OCI-LY1 (cell line): ENCODE measurements at regions not wholly inside any gene's neighbourhood (a gene's known extent, or its start where the extent isn't known, plus 50 kb on each side); places are given as distances from the start of the nearest gene placed in this dataset.

Experiments used
- H2AFZ ChIP-seq: fragments of 200-600 bp; sonication (generic), shearing (Covaris generic); 2 replicates; pipeline ENCODE4 v1.6.0; 2014; ENCODE audit warnings: antibody characterized with exemption, mild to moderate bottlenecking, low read length
- H3F3A ChIP-seq: fragments of 200-600 bp; sonication (generic), shearing (Covaris generic); 2 replicates; pipeline ENCODE4 v1.6.0; 2014; ENCODE audit warnings: mild to moderate bottlenecking, antibody characterized with exemption, low read length, moderate library complexity; ENCODE audit not compliant: insufficient read depth
- H3K27ac ChIP-seq: fragments of 200-600 bp; sonication (generic); 2 replicates; pipeline ENCODE4 v1.5.1; 2014; ENCODE audit warnings: low read length, mixed run types, mild to moderate bottlenecking, low read depth; ENCODE audit not compliant: poor library complexity, severe bottlenecking
- H3K27me3 ChIP-seq: fragments of 200-600 bp; sonication (generic); 2 replicates; pipeline ENCODE4 v1.6.0; 2014; ENCODE audit warnings: antibody characterized with exemption, mild to moderate bottlenecking, low read length, moderate library complexity; ENCODE audit not compliant: insufficient read depth
- H3K36me3 ChIP-seq: fragments of 200-600 bp; sonication (generic); 2 replicates; pipeline ENCODE4 v1.6.1; 2014; ENCODE audit warnings: mild to moderate bottlenecking, antibody characterized with exemption, low read length, moderate library complexity, mixed read lengths; ENCODE audit not compliant: insufficient read depth
- H3K4me1 ChIP-seq: fragments of 200-600 bp; sonication (generic); 2 replicates; pipeline ENCODE4 v1.5.1; 2014; ENCODE audit warnings: mild to moderate bottlenecking, low read length, moderate library complexity; ENCODE audit not compliant: insufficient read depth, severe bottlenecking
- H3K4me2 ChIP-seq: fragments of 200-600 bp; sonication (generic), shearing (Covaris generic); 2 replicates; pipeline ENCODE4 v1.6.1; 2014; ENCODE audit warnings: low read length
- H3K4me3 ChIP-seq: fragments of 200-600 bp; sonication (generic); 2 replicates; pipeline ENCODE4 v1.5.1; 2014; ENCODE audit warnings: low read length, low read depth, mild to moderate bottlenecking, mixed read lengths; ENCODE audit not compliant: poor library complexity, severe bottlenecking
- H3K79me2 ChIP-seq: fragments of 200-600 bp; shearing (Covaris generic); 2 replicates; pipeline ENCODE4 v1.6.1; 2016; ENCODE audit warnings: mixed run types, low read length, mixed read lengths; ENCODE audit not compliant: insufficient read depth
- H3K9ac ChIP-seq: fragments of 200-600 bp; sonication (generic), shearing (Covaris generic); 2 replicates; pipeline ENCODE4 v1.6.1; 2014; ENCODE audit warnings: mild to moderate bottlenecking, low read length, mixed read lengths
- H3K9me2 ChIP-seq: fragments of 200-600 bp; sonication (generic), shearing (Covaris generic); 2 replicates; pipeline ENCODE4 v1.6.1; 2014; ENCODE audit warnings: low read depth, mild to moderate bottlenecking, low read length, mixed read lengths
- H3K9me3 ChIP-seq: fragments of 200-600 bp; shearing (Covaris generic); 2 replicates; pipeline ENCODE4 v1.6.1; 2014; ENCODE audit warnings: low read length, mixed read lengths
- H4K20me1 ChIP-seq: fragments of 200-600 bp; sonication (generic), shearing (Covaris generic); 2 replicates; pipeline ENCODE4 v1.6.0; 2016; ENCODE audit warnings: mild to moderate bottlenecking, low read length; ENCODE audit not compliant: insufficient read depth
- EZH2 ChIP-seq: fragments of 200-600 bp; sonication (generic), shearing (Covaris generic); IDR thresholded peaks from 2 replicates; pipeline ENCODE4 v1.8.0; 2017; ENCODE audit warnings: borderline replicate concordance, mixed run types, mild to moderate bottlenecking, antibody characterized with exemption, low read length, moderate library complexity, mixed read lengths
- TF ChIP-seq, protein P1 (sequence below): fragments of 200-600 bp; sonication (generic), shearing (Covaris generic); IDR thresholded peaks from 2 replicates; pipeline ENCODE4 v1.5.1; 2017; ENCODE audit warnings: mild to moderate bottlenecking, antibody characterized with exemption, low read length, moderate library complexity, mixed read lengths

DNA sequence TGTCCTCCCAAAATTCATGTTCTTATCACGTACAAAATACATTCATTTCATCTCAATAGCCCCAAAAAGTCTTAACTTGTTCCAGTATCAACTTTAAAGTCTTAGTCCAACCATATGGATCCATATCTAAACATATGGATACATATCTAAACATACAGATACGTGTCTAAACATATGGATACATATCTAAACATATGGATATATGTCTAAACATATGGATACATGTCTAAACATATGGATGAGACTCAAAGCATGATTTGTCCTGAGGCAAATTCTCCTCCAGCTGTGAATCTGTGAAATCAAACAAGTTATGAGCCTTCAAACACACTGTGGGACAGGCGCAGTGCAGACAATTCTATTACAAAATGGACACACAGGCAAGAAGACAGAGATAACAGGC lies 709.0 kb downstream of the TBC1D22A start:
- H3K9me3 ChIP-seq: no peaks in the 10 kb centered on the region
- no peak overlapping the region for H3K4me2 ChIP-seq
- H3K27ac ChIP-seq: no peak overlapping the region
- no peaks in the 10 kb centered on the region for H3K9me2 ChIP-seq
- no peaks in the 10 kb centered on the region; the same call in 1 of the 2 replicates for H3K27me3 ChIP-seq
- H3F3A ChIP-seq: no peaks in the 10 kb centered on the region
- H3K4me1 ChIP-seq: no peaks in the 10 kb centered on the region
- no peaks in the 10 kb centered on the region for H3K79me2 ChIP-seq
- H3K4me3 ChIP-seq: no peak overlapping the region
- no peaks in the 10 kb centered on the region for H3K36me3 ChIP-seq
- no peak overlapping the region for H2AFZ ChIP-seq
- no peaks in the 10 kb centered on the region for H4K20me1 ChIP-seq
- H3K9ac ChIP-seq: no peak overlapping the region
- TF ChIP-seq, protein P1, sequence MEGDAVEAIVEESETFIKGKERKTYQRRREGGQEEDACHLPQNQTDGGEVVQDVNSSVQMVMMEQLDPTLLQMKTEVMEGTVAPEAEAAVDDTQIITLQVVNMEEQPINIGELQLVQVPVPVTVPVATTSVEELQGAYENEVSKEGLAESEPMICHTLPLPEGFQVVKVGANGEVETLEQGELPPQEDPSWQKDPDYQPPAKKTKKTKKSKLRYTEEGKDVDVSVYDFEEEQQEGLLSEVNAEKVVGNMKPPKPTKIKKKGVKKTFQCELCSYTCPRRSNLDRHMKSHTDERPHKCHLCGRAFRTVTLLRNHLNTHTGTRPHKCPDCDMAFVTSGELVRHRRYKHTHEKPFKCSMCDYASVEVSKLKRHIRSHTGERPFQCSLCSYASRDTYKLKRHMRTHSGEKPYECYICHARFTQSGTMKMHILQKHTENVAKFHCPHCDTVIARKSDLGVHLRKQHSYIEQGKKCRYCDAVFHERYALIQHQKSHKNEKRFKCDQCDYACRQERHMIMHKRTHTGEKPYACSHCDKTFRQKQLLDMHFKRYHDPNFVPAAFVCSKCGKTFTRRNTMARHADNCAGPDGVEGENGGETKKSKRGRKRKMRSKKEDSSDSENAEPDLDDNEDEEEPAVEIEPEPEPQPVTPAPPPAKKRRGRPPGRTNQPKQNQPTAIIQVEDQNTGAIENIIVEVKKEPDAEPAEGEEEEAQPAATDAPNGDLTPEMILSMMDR: no peak
- TF ChIP-seq EZH2: no peak

DNA sequence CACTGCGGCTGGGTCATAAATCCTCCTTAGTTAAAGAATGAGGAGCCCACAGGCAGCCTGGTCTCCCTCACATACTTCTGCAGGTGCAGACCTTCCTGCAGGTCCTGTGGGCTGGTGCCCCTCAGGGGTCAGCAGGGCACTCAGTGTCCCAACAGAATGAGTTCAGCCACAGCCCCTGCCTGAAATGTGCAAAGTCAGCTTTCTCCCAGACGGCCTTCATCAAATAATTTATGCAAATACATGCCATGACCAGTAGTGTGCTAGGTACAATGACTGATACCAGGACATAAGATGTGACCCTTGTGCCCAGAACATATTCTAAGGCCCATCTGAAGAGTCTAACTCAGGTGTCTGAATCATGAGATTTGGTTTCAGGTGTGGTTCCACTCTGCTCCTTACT lies 703.4 kb downstream of the TBC1D22A start:
- H3K79me2 ChIP-seq: no peaks in the 10 kb centered on the region
- H2AFZ ChIP-seq: no peak overlapping the region
- no peaks in the 10 kb centered on the region for H3K36me3 ChIP-seq
- no peaks in the 10 kb centered on the region for H3F3A ChIP-seq
- TF ChIP-seq, protein P1: no peak
- H3K9me2 ChIP-seq: no peaks in the 10 kb centered on the region
- H4K20me1 ChIP-seq: no peaks in the 10 kb centered on the region
- H3K4me2 ChIP-seq: no peak overlapping the region
- H3K27me3 ChIP-seq: peaks cover 7% of the 10 kb centered on the region; the same call in 1 of the 2 replicates
- no peak overlapping the region for H3K4me3 ChIP-seq
- no peak overlapping the region for H3K27ac ChIP-seq
- no peaks in the 10 kb centered on the region for H3K4me1 ChIP-seq
- H3K9me3 ChIP-seq: no peaks in the 10 kb centered on the region
- no peak overlapping the region for H3K9ac ChIP-seq

DNA sequence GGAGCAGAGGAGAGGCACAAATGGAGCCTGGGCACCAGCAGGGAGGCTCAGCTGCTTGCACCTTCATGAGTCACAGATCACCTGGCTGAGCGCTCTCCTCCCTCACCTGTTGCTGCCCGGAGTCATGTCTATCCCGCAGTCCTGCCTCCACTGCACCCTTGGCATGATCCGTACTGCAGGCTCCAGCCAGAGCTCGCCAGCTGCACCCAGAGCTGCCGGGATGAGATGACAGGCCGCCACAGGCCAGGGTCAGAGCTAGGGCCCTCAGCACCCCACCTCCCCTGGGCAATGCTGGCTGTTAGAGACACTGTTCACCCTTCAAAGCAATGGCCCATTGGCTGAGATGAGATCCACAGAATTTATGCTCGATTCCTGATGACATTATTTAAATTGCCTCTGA lies 702.8 kb downstream of the TBC1D22A start:
- Histone ChIP-seq H2AFZ (no peak overlapping the region), H3K36me3 (no peaks in the 10 kb centered on the region), H3K9me2 (no peaks in the 10 kb centered on the region), H3K9me3 (no peaks in the 10 kb centered on the region), H3K27me3 (peaks cover 7% of the 10 kb centered on the region; the same call in 1 of the 2 replicates), H3K27ac (no peak overlapping the region), H3K79me2 (no peaks in the 10 kb centered on the region), H4K20me1 (no peaks in the 10 kb centered on the region), H3K4me2 (no peak overlapping the region), H3K4me1 (no peaks in the 10 kb centered on the region), H3K4me3 (no peak overlapping the region), H3F3A (no peaks in the 10 kb centered on the region), H3K9ac (no peak overlapping the region)
- TF ChIP-seq, protein P1: no peak
- TF ChIP-seq EZH2: no peak
